Activated T-cell treated with anti-CD3 and anti-CD28 coated beads for 48 hours (primary cell): ENCODE measurements at regions not wholly inside any gene's neighbourhood (a gene's known extent, or its start where the extent isn't known, plus 50 kb on each side); places are given as distances from the start of the nearest gene placed in this dataset.
"Not testable (repeated sequence)": the region's sequence is repeated elsewhere in the genome, so short reads cannot be mapped to it uniquely, and the experiment has no call there.

ENCODE experiments used
- DNase-seq: peaks from one replicate; pipeline ENCODE4 v3.0.0-alpha.2; 2020; ENCODE audit warnings: low read depth

- no peak for DNase-seq
Measured at GRCh38 chr14:82963756-82964155, 1430.1 kb upstream of the SEL1L start.

- no peak for DNase-seq
Measured at GRCh38 chr14:82987502-82988124, 1454.0 kb upstream of the SEL1L start.

GRCh38 chr14:82994547-82994946 is 1460.9 kb upstream of the SEL1L start:
- not testable (repeated sequence) for DNase-seq

- DNase-seq = no peak
Measured at GRCh38 chr14:82999802-83000201, 1466.1 kb upstream of the SEL1L start.

- DNase-seq = no peak
Measured at GRCh38 chr14:83004456-83005006, 1470.9 kb upstream of the SEL1L start.

- DNase-seq = no peak
Measured at GRCh38 chr14:83006121-83006670, 1472.5 kb upstream of the SEL1L start.

GRCh38 chr14:83007052-83007451 is 1473.4 kb upstream of the SEL1L start:
- DNase-seq = not testable (repeated sequence)

- DNase-seq = no peak
Measured at GRCh38 chr14:83007641-83008225, 1474.1 kb upstream of the SEL1L start.

- DNase-seq = no peak
Measured at GRCh38 chr14:83017296-83017695, 1483.6 kb upstream of the SEL1L start.

- DNase-seq = no peak
Measured at GRCh38 chr14:83019744-83020414, 1486.2 kb upstream of the SEL1L start.

GRCh38 chr14:83021323-83021722 is 1487.7 kb upstream of the SEL1L start:
- no peak for DNase-seq

GRCh38 chr14:83023369-83023768 is 1489.7 kb upstream of the SEL1L start:
- no peak for DNase-seq

GRCh38 chr14:83041224-83041623 is 1507.6 kb upstream of the SEL1L start:
- DNase-seq = no peak

- no peak for DNase-seq
Measured at GRCh38 chr14:83042858-83043257, 1509.2 kb upstream of the SEL1L start.

- no peak for DNase-seq
Measured at GRCh38 chr14:83044001-83044400, 1510.3 kb upstream of the SEL1L start.

GRCh38 chr14:83047059-83047830 is 1513.6 kb upstream of the SEL1L start:
- no peak for DNase-seq

- DNase-seq = no peak
Measured at GRCh38 chr14:83053022-83053710, 1519.5 kb upstream of the SEL1L start.

GRCh38 chr14:83058068-83058467 is 1524.4 kb upstream of the SEL1L start:
- no peak for DNase-seq

- DNase-seq = no peak
Measured at GRCh38 chr14:83071888-83072501, 1538.3 kb upstream of the SEL1L start.

GRCh38 chr14:83085136-83085535 is 1551.5 kb upstream of the SEL1L start:
- DNase-seq = no peak

- DNase-seq = no peak
Measured at GRCh38 chr14:83085725-83086124, 1552.1 kb upstream of the SEL1L start.
